Spleen (tissue), 7 donors: ENCODE measurements at regions not wholly inside any gene's neighbourhood (a gene's known extent, or its start where the extent isn't known, plus 50 kb on each side); places are given as distances from the start of the nearest gene placed in this dataset.

Experiments
- CTCF ChIP-seq, 11 experiments: fragments of 200-600 bp in 7 of 11; fragments of 450-650 bp in 4 of 11; sonication (generic) in 4 of 11; IDR thresholded peaks in 8 of 11; conservative IDR thresholded peaks in 3 of 11; 1 replicate in 7 of 11; 2 replicates in 4 of 11; pipeline versions ENCODE4 v1.4.0 to v1.8.0; 2016 to 2021; ENCODE audit warnings: antibody characterized with exemption in 11 of 11, inconsistent platforms in 4 of 11, mild to moderate bottlenecking in 1 of 11
- POLR2A ChIP-seq, 3 donors: fragments of 450-650 bp; IDR thresholded peaks; one replicate each; pipeline ENCODE4 v1.5.1; 2017; ENCODE audit warnings: antibody characterized with exemption in 3 of 3, mild to moderate bottlenecking in 1 of 3
- POLR2AphosphoS5 ChIP-seq, 3 donors: sonication (generic); formaldehyde crosslinking; IDR thresholded peaks; one replicate each; pipeline ENCODE4 v1.5.1; 2017; ENCODE audit warnings: antibody characterized with exemption in 3 of 3
- donor health status: DM: no; HTN: no; CAD: no; lungs with moderate emphysema.
- donor health status: DM: no; HTN: no; CAD: no.
- donor health status: DM: no; HTN: no; CAD: no.

GRCh38 chr1:148352470-148353053 is 130.5 kb downstream of the PPIAL4G start:
- TF ChIP-seq CTCF (IDR thresholded peaks at IDR 0.05 in 8 of 11, conservative IDR thresholded peaks at IDR 0.05 in 3 of 11) = no peak
- TF ChIP-seq POLR2AphosphoS5 (IDR thresholded peaks at IDR 0.05) = no peak
- TF ChIP-seq POLR2A (IDR thresholded peaks at IDR 0.05) = no peak
